ENCODE measurements at regions not wholly inside any gene's neighbourhood (a gene's known extent, or its start where the extent isn't known, plus 50 kb on each side); places are given as distances from the start of the nearest gene placed in this dataset.

- no peak for DNase-seq
Measured at GRCh38 chr1:36641776-36642175, 159.1 kb upstream of the CSF3R start.

GRCh38 chr1:36639461-36639860 lies 156.7 kb upstream of the CSF3R start:
- DNase-seq, result no peak

- no peak for DNase-seq
Measured at GRCh38 chr1:36638268-36638667, 155.6 kb upstream of the CSF3R start.

GRCh38 chr1:36636206-36636605 lies 153.5 kb upstream of the CSF3R start:
- DNase-seq, result no peak

GRCh38 chr1:36635284-36635683 lies 152.6 kb upstream of the CSF3R start:
- no peak for DNase-seq

- no peak for DNase-seq
Measured at GRCh38 chr1:36628804-36629203, 146.1 kb upstream of the CSF3R start.

- no peak for DNase-seq
Measured at GRCh38 chr1:36626435-36626834, 143.7 kb upstream of the CSF3R start.

- DNase-seq, result no peak
Measured at GRCh38 chr1:36625935-36626310, 143.2 kb upstream of the CSF3R start.

GRCh38 chr1:36625253-36625934 lies 142.7 kb upstream of the CSF3R start:
- DNase-seq, result no peak

GRCh38 chr1:36624466-36624865 lies 141.8 kb upstream of the CSF3R start:
- no peak for DNase-seq

GRCh38 chr1:36622741-36623648 lies 140.3 kb upstream of the CSF3R start:
- no peak for DNase-seq

- no peak for DNase-seq
Measured at GRCh38 chr1:36621531-36621930, 138.8 kb upstream of the CSF3R start.

GRCh38 chr1:36620142-36620541 lies 137.4 kb upstream of the CSF3R start:
- DNase-seq, result no peak

GRCh38 chr1:36614991-36615390 lies 132.3 kb upstream of the CSF3R start:
- no peak for DNase-seq

GRCh38 chr1:36614571-36614970 lies 131.9 kb upstream of the CSF3R start:
- DNase-seq, result no peak

GRCh38 chr1:36613721-36614120 lies 131.0 kb upstream of the CSF3R start:
- no peak for DNase-seq

GRCh38 chr1:36612881-36613280 lies 130.2 kb upstream of the CSF3R start:
- no peak for DNase-seq

GRCh38 chr1:36612121-36612520 lies 129.4 kb upstream of the CSF3R start:
- no peak for DNase-seq

GRCh38 chr1:36609241-36610027 lies 126.7 kb upstream of the CSF3R start:
- peak; percentile 64 for DNase-seq

GRCh38 chr1:36608272-36608671 lies 125.6 kb upstream of the CSF3R start:
- no peak for DNase-seq

GRCh38 chr1:36607263-36607651 lies 124.5 kb upstream of the CSF3R start:
- DNase-seq, result no peak

- no peak for DNase-seq
Measured at GRCh38 chr1:36606641-36607262, 124.0 kb upstream of the CSF3R start.

Measured in stimulated activated CD4-positive, alpha-beta T cell treated with anti-CD3 and anti-CD28 coated beads, Interleukin-15, amount 100 ng/mL, for 24 hours (primary cell).